Uterus (tissue), 3 donors: ENCODE measurements at regions not wholly inside any gene's neighbourhood (a gene's known extent, or its start where the extent isn't known, plus 50 kb on each side); places are given as distances from the start of the nearest gene placed in this dataset.

Experiments used
- DNase-seq, 2 donors: peaks; one replicate each; pipeline ENCODE4 v3.0.0-alpha.2; 2019 to 2020
- H3K27ac ChIP-seq, 2 donors: fragments of 200-600 bp; sonication (generic); 1 replicate in 1 of 2; 2 replicates in 1 of 2; pipeline ENCODE4 v1.5.1; 2016 to 2018
- H3K27me3 ChIP-seq, 2 donors: fragments of 200-600 bp; sonication (generic); one replicate each; pipeline ENCODE4 v1.5.1; 2018 to 2019; ENCODE audit warnings: control low read depth in 1 of 2
- H3K36me3 ChIP-seq, 2 donors: fragments of 200-600 bp; sonication (generic); one replicate each; pipeline ENCODE4 v1.5.1; 2019; ENCODE audit warnings: control low read depth in 1 of 2
- H3K4me1 ChIP-seq, 2 donors: fragments of 200-600 bp; sonication (generic); one replicate each; pipeline ENCODE4 v1.5.1; 2018 to 2019; ENCODE audit warnings: control low read depth in 1 of 2
- H3K4me3 ChIP-seq, 2 donors: fragments of 200-600 bp; sonication (generic); 1 replicate in 1 of 2; 2 replicates in 1 of 2; pipeline ENCODE4 v1.5.1; 2018 to 2019; ENCODE audit warnings: mild to moderate bottlenecking in 1 of 2
- H3K9me3 ChIP-seq, 2 donors: fragments of 200-600 bp; sonication (generic); one replicate each; pipeline ENCODE4 v1.5.1; 2019; ENCODE audit warnings: control low read depth in 1 of 2
- POLR2A ChIP-seq, 2 donors: fragments of 450-650 bp; IDR thresholded peaks; one replicate each; pipeline ENCODE4 v1.6.1; 2016; ENCODE audit warnings: antibody characterized with exemption in 2 of 2, mild to moderate bottlenecking in 1 of 2, moderate library complexity in 1 of 2
- intact Hi-C: fragments of 100-400 bp; cut with DNase I; formaldehyde crosslinking; loops from one replicate; pipeline ENCODE4 v1.15.1; 2023; ENCODE audit warnings: low total_unique reads
- TF ChIP-seq, protein P1 (sequence below), 4 experiments: fragments of 200-600 bp in 2 of 4; fragments of 450-650 bp in 2 of 4; sonication (generic) in 2 of 4; IDR thresholded peaks; one replicate each; pipeline ENCODE4 v1.5.1; 2016 to 2019; ENCODE audit warnings: antibody characterized with exemption in 4 of 4, mild to moderate bottlenecking in 2 of 4, moderate library complexity in 1 of 4
- donor health status: DM: yes; HTN: yes; CAD: no.

DNA sequence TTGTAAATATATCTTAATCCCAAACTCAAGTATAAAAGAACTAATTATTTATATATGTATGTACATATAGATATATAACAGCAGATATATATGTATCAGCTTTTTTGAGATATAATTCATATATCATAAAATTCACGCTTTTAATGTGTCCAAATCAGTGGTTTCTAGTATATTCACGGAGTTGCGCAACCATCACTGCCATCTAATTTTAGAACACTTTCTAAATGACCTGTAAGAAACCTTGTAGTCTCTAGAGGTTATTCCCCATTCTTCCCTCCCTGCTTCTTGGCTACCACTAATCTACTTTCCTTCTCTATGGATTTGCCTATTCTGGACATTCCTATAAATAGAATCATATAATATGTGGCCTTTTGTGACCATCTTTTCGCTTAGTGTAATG, 163.5 kb upstream of the TCF4 start:
- TF ChIP-seq, protein P1, sequence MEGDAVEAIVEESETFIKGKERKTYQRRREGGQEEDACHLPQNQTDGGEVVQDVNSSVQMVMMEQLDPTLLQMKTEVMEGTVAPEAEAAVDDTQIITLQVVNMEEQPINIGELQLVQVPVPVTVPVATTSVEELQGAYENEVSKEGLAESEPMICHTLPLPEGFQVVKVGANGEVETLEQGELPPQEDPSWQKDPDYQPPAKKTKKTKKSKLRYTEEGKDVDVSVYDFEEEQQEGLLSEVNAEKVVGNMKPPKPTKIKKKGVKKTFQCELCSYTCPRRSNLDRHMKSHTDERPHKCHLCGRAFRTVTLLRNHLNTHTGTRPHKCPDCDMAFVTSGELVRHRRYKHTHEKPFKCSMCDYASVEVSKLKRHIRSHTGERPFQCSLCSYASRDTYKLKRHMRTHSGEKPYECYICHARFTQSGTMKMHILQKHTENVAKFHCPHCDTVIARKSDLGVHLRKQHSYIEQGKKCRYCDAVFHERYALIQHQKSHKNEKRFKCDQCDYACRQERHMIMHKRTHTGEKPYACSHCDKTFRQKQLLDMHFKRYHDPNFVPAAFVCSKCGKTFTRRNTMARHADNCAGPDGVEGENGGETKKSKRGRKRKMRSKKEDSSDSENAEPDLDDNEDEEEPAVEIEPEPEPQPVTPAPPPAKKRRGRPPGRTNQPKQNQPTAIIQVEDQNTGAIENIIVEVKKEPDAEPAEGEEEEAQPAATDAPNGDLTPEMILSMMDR (IDR thresholded peaks at IDR 0.05) = no peak
- TF ChIP-seq POLR2A (IDR thresholded peaks at IDR 0.05) = no peak

DNA sequence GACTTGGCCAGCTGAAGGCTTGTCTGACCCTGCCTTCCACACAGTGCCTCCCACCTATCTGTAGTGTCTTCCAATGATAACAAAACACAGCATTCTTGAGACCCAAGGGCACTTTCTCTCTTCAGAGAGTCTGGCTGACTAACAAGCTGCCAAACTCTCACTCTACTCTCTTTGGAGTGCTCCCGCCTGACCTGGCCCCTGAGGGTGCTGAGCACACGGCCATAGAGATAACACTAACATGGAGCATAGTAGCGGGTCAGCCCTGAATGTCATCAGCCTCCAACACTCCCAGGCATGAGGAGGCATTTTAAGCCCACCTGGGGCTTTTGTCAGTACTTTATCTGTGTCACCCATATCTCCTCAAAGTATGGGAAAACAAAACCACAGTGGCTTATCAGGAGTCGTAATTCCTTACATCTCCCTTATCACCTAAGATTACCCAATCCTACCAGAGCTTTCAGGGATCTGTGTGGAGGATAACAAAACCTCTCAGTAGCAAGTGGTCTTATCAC, 160.3 kb upstream of the TCF4 start:
- DNase-seq = no peak
- Histone ChIP-seq H3K9me3 (no peaks in the 10 kb centered on the region), H3K36me3 (no peaks in the 10 kb centered on the region), H3K4me1 (no peaks in the 10 kb centered on the region), H3K27ac (no peak overlapping the region), H3K4me3 (no peak overlapping the region), H3K27me3 (no peaks in the 10 kb centered on the region)
- intact Hi-C loops = no loop called here
- TF ChIP-seq, protein P1 (IDR thresholded peaks at IDR 0.05) = no peak
- TF ChIP-seq POLR2A (IDR thresholded peaks at IDR 0.05) = no peak

More for the DNA sequence above, 163.5 kb upstream of the TCF4 start:
- no peak for DNase-seq
- no peaks in the 10 kb centered on the region for H3K36me3 ChIP-seq
- no peaks in the 10 kb centered on the region for H3K9me3 ChIP-seq
- no peak overlapping the region for H3K4me3 ChIP-seq
- H3K4me1 ChIP-seq = no peaks in the 10 kb centered on the region
- H3K27ac ChIP-seq = no peak overlapping the region
- intact Hi-C loops = no loop called here
- H3K27me3 ChIP-seq = no peaks in the 10 kb centered on the region

DNA sequence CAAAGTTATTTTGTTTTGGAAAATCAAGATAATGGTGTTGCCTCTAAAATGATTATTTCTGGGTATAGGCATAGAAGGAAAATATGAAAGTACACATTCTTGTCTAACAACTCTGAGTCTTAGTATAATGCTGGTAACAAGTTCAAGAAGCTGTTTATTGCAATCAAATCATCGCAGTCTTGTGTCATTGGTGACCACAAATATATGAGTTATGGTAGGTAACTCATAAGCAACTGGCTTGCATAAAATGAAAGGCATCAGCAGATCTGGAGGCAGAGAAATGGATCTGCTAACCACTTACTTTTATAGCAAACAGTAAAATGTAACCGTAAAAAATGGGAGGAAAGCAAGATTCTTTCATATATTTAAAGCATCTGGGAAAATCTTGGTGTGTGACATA, 156.2 kb upstream of the TCF4 start:
- Histone ChIP-seq H3K27me3 (no peaks in the 10 kb centered on the region), H3K36me3 (no peaks in the 10 kb centered on the region), H3K4me3 (no peak overlapping the region), H3K9me3 (no peaks in the 10 kb centered on the region), H3K27ac (no peak overlapping the region), H3K4me1 (no peaks in the 10 kb centered on the region)
- intact Hi-C loops = no loop called here
- TF ChIP-seq POLR2A (IDR thresholded peaks at IDR 0.05) = no peak
- TF ChIP-seq, protein P1 (IDR thresholded peaks at IDR 0.05) = no peak
- no peak for DNase-seq

DNA sequence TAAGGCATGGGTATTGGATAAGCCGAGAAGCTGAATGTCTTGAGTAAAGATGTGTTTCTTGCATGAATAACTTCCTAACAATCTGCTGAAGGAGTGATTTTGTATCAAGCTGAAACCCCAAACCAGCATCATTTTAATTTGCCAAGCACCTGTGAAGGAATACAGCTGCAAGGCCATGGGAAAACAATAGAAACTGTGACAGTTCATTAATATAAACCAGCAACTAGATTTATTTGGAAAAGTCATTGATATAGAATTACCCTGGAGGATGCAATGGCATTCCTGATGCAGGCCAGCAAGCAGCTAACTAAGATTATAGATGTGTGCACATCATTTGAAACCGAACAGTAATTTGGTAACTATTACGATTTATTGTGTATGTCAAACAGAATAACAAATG, 155.7 kb upstream of the TCF4 start:
- Histone ChIP-seq H3K4me3 (no peak overlapping the region), H3K9me3 (no peaks in the 10 kb centered on the region), H3K27me3 (no peaks in the 10 kb centered on the region), H3K27ac (no peak overlapping the region), H3K36me3 (no peaks in the 10 kb centered on the region), H3K4me1 (no peaks in the 10 kb centered on the region)
- TF ChIP-seq, protein P1 (IDR thresholded peaks at IDR 0.05) = no peak
- no peak for TF ChIP-seq POLR2A (IDR thresholded peaks at IDR 0.05)
- DNase-seq = no peak
- intact Hi-C loops = no loop called here

DNA sequence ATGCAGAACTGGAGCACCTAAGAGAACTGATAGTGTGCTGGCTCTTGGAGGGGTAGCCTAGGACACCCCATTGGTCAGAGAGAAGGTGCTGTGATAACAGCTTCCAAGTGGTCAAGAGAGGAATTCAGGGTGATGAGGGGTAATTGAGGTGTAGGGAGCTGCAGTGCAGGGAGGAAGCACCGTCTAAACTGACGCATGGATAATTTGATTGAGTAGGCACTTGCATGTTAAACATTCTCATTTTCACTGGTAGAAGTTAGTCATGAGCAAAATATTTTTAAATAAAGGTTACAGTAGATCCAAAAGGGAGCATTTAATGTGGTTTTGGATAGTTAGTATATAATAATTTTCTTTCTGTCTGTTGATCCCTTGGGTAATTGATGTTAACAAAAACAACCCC, 155.1 kb upstream of the TCF4 start:
- intact Hi-C loops = no loop called here
- Histone ChIP-seq H3K9me3 (no peaks in the 10 kb centered on the region), H3K36me3 (no peaks in the 10 kb centered on the region), H3K4me1 (no peaks in the 10 kb centered on the region), H3K27me3 (no peaks in the 10 kb centered on the region), H3K27ac (no peak overlapping the region), H3K4me3 (no peak overlapping the region)
- DNase-seq = no peak
- no peak for TF ChIP-seq POLR2A (IDR thresholded peaks at IDR 0.05)
- TF ChIP-seq, protein P1 (IDR thresholded peaks at IDR 0.05) = no peak
